GM12864 (cell line): ENCODE measurements at regions not wholly inside any gene's neighbourhood (a gene's known extent, or its start where the extent isn't known, plus 50 kb on each side); places are given as distances from the start of the nearest gene placed in this dataset.

Experiments used
- DNase-seq: peaks from one replicate; pipeline ENCODE4 v3.0.0-alpha.2; 2011; ENCODE audit warnings: low read depth
- H3K4me3 ChIP-seq: 2 replicates; pipeline ENCODE4 v1.5.1; 2011; ENCODE audit warnings: mild to moderate bottlenecking, low read depth, low read length, control low read depth
- TF ChIP-seq, protein P1 (sequence below): IDR thresholded peaks from 2 replicates; pipeline ENCODE4 v1.5.1; 2011; ENCODE audit warnings: low read depth, mild to moderate bottlenecking, moderate library complexity, low read length, control low read depth, inconsistent platforms; ENCODE audit errors: missing control alignments

DNA sequence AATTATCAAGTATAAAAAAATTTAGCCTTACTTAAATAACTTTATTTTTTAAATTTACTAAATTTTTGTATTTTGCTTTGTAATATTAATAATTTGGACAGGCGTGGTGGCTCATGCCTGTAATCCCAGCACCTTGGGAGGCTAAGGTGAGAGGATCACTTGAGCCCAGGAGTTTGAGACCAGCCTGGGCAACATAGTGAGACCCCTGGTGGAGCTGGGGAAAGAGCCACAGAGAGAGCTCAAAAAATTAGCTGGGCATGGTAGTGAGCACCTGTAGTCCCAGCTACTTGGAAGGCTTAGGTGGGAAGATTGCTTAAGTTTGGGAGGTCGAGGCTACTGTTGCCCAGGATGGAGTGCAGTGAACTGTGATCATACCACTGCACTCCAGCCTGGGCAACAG is 143.5 kb downstream of the B3GNT2 start:
- TF ChIP-seq, protein P1, sequence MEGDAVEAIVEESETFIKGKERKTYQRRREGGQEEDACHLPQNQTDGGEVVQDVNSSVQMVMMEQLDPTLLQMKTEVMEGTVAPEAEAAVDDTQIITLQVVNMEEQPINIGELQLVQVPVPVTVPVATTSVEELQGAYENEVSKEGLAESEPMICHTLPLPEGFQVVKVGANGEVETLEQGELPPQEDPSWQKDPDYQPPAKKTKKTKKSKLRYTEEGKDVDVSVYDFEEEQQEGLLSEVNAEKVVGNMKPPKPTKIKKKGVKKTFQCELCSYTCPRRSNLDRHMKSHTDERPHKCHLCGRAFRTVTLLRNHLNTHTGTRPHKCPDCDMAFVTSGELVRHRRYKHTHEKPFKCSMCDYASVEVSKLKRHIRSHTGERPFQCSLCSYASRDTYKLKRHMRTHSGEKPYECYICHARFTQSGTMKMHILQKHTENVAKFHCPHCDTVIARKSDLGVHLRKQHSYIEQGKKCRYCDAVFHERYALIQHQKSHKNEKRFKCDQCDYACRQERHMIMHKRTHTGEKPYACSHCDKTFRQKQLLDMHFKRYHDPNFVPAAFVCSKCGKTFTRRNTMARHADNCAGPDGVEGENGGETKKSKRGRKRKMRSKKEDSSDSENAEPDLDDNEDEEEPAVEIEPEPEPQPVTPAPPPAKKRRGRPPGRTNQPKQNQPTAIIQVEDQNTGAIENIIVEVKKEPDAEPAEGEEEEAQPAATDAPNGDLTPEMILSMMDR = peak; percentile 21
- no peak overlapping the region for H3K4me3 ChIP-seq
- no peak for DNase-seq

DNA sequence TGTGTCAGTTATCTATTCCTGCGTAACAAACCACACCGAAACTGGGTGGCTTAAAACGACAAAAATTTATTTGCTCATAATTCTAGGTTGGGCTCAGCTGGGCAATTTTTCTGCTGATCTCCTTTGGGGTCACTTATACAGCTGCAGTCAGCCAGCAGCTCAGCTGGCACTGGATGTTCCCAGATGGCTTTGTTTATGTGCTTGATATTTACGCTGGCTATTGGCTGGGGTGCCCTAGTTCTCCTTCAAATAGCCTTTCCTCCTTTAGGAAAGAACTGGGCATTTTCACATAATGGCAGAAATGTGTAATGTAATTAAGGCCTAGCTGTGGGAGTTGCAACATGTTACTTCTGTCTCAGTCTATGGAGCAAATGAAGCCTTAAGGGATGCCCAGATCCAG is 142.2 kb downstream of the B3GNT2 start:
- TF ChIP-seq, protein P1 = no peak
- no peak overlapping the region for H3K4me3 ChIP-seq
- no peak for DNase-seq

DNA sequence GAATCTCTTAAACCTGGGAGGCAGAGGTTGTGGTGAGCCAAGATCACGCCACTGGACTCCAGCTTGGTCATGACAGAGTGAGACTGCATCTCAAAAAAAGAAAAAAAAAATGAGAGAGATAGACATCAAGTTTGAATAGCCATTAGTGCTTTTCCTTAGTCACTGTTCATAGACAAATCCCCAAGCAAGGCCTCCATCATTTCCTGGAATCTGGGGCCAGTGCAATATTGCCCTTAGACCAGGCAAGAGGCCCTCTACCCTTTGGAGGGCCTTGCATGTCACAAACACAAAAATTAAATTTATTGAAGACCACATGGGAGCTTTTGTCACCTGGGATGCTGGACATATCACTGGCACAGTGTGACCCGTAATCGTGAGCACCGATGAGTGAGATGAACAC is 141.5 kb downstream of the B3GNT2 start:
- TF ChIP-seq, protein P1 = no peak
- H3K4me3 ChIP-seq = no peak overlapping the region
- DNase-seq = no peak

DNA sequence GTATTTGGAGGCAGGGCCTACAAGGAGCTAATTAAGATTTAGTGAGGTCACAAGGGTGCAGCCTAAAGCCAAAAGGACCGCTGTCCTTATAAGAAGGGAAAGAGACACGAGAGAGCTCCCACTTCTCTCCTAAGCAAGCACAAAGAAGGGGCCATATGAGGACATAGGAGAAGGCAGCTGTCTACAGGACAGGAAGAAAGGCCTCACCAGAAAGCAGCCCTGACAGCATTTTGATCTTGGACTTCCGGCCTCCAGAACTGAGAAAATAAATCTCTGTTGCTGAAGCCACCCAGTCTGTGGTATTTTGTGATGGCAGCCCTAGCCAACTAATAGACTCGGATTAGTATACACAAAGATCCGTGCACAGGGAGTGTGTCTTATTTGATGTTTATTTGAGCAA is 139.7 kb downstream of the B3GNT2 start:
- DNase-seq = no peak
- no peak overlapping the region for H3K4me3 ChIP-seq
- TF ChIP-seq, protein P1 = no peak

DNA sequence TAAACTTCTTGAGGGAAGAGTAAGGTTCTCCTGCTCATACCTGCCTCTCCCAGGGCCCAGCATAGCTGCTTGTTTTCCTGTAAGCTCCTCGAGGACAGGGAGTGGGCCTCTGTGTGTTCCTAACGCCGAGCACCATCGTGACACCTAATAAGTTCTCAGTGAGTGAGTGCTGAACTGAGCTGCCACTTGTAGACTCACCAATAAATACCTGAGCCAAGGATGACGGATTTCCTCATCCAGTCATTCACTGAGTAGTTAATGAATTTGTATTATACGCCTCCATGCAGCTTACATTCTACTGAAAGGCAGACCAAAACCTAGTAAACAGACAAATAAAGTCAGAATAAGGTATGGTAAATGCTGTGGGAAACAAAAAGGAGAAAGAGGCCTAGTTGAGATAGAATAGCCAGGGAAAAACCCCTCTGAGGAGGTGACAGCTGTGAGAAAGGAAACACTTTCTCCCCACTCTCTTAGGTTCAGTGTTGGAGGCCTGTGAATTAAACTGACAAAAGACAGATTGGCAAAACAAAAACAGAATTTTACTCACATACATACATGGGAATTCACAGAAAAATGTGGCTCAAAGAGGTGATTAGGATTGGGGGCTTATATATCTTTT is 138.6 kb downstream of the B3GNT2 start:
- TF ChIP-seq, protein P1 = no peak

DNA sequence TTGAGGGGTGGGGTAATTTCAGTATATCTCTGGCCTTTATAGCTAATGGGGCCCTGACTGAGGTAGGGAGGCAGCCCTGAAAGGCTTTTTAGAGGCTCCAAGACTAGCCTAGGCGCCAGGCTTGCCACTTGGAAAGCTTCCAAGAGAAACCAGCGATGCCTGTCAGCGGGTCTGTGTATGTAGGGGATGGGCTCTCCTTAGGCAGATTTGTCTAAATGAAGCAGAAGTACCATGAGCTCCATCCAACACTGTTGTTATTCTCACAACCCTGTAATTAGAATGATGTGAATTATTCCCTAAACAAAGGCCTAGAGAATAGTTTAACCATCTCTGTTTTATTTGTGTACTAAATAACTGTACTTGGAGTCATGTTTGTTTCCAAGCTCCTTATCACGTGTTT is 138.1 kb downstream of the B3GNT2 start:
- TF ChIP-seq, protein P1 = no peak
- no peak for DNase-seq
- no peak overlapping the region for H3K4me3 ChIP-seq

More for the DNA sequence above, 138.6 kb downstream of the B3GNT2 start:
- no peak overlapping the region for H3K4me3 ChIP-seq
- DNase-seq = no peak

DNA sequence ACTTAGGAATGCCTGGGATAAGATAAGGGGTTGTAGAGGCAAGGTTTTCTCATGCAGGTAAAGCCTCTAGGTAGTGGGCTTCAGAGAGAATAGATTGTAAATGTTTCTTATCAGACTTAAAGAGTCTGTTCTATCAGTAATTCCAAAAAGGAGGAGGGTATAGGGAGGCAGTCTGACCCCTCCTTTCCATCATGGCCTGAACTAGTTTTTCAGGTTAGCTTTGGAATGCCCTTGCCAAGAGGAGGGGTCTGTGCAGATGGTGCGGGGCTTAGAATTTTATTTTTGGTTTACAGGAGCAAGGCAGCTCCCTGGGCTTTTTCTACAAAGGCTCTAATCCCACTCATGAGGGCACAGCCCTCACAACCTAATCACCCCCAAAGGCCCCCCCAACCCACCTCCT is 135.0 kb downstream of the B3GNT2 start:
- H3K4me3 ChIP-seq = no peak overlapping the region
- no peak for DNase-seq
- TF ChIP-seq, protein P1 = no peak
